BJ (cell line): ENCODE measurements at regions not wholly inside any gene's neighbourhood (a gene's known extent, or its start where the extent isn't known, plus 50 kb on each side); places are given as distances from the start of the nearest gene placed in this dataset.
A peak's percentile ranks its signal among the peaks of the same experiment; 100 is the strongest.

Experiments used
- CTCF ChIA-PET: fragments of 350-600 bp; formaldehyde crosslinking; extraction: SDS; loops from one replicate; lab custom pipeline; 2021; ENCODE audit warnings: antibody characterized with exemption, inconsistent platforms; lab: Yijun Ruan, JAX
- POLR2A ChIA-PET: fragments of 300-600 bp; sonication (Branson Sonifier 250); formaldehyde crosslinking; extraction: SDS; loops from one replicate; lab custom pipeline; 2021; ENCODE audit warnings: antibody characterized with exemption; lab: Charles Lee
- DNase-seq: peaks from one replicate; pipeline ENCODE4 v3.0.0-alpha.2; 2011; ENCODE audit warnings: low read depth
- H3K27me3 ChIP-seq: 2 replicates; pipeline ENCODE4 v1.6.0; 2011; ENCODE audit warnings: low read length; ENCODE audit not compliant: control insufficient read depth, insufficient read depth
- H3K36me3 ChIP-seq: 2 replicates; pipeline ENCODE4 v1.5.1; 2011; ENCODE audit warnings: low read length; ENCODE audit not compliant: control insufficient read depth, insufficient read depth
- H3K4me3 ChIP-seq: 2 replicates; pipeline ENCODE4 v1.5.1; 2011; ENCODE audit warnings: low read depth, mild to moderate bottlenecking, control low read depth, low read length
- TF ChIP-seq, protein P1 (sequence below): IDR thresholded peaks from 2 replicates; pipeline ENCODE4 v1.5.1; 2011; ENCODE audit warnings: low read depth, mild to moderate bottlenecking, control low read depth, inconsistent platforms, low read length, moderate library complexity; ENCODE audit not compliant: insufficient read depth

DNA sequence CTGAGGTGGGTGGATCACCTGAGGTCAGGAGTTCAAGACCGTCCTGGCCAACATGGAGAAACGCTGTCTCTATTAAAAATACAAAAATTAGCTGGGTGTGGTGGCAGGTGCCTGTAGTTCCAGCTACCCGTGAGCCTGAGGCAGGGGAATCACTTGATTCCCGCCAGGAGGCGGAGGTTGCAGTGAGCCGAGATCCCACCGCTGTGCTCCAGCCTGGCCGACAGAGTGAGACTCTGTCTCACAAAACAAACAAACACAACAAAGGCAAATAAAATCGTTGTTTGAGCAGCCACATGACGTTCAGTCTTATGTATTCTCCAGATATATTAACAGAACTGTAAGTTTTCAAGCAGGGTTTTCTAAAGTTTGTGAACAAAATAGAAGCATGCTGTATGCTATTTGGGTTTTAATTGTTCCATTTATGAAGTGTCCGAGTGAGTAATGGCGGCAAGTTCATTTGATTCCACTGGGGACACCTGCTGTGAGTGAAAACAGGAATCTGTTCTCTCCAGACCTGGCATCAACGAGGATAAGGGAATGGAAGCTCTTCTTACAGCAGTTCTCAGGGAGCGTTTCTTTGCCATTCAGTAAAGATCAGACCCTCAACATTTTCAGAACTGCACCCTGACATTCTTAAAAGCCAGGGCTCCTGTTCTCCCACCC lies 122.5 kb upstream of the PITRM1 start:
- TF ChIP-seq, protein P1, sequence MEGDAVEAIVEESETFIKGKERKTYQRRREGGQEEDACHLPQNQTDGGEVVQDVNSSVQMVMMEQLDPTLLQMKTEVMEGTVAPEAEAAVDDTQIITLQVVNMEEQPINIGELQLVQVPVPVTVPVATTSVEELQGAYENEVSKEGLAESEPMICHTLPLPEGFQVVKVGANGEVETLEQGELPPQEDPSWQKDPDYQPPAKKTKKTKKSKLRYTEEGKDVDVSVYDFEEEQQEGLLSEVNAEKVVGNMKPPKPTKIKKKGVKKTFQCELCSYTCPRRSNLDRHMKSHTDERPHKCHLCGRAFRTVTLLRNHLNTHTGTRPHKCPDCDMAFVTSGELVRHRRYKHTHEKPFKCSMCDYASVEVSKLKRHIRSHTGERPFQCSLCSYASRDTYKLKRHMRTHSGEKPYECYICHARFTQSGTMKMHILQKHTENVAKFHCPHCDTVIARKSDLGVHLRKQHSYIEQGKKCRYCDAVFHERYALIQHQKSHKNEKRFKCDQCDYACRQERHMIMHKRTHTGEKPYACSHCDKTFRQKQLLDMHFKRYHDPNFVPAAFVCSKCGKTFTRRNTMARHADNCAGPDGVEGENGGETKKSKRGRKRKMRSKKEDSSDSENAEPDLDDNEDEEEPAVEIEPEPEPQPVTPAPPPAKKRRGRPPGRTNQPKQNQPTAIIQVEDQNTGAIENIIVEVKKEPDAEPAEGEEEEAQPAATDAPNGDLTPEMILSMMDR: no peak
- peaks cover 3% of the 10 kb centered on the region for H3K27me3 ChIP-seq
- DNase-seq: no peak
- H3K36me3 ChIP-seq: no peaks in the 10 kb centered on the region
- no peak overlapping the region for H3K4me3 ChIP-seq
- ChIA-PET POLR2A (no interaction called here), CTCF (no interaction called here)

DNA sequence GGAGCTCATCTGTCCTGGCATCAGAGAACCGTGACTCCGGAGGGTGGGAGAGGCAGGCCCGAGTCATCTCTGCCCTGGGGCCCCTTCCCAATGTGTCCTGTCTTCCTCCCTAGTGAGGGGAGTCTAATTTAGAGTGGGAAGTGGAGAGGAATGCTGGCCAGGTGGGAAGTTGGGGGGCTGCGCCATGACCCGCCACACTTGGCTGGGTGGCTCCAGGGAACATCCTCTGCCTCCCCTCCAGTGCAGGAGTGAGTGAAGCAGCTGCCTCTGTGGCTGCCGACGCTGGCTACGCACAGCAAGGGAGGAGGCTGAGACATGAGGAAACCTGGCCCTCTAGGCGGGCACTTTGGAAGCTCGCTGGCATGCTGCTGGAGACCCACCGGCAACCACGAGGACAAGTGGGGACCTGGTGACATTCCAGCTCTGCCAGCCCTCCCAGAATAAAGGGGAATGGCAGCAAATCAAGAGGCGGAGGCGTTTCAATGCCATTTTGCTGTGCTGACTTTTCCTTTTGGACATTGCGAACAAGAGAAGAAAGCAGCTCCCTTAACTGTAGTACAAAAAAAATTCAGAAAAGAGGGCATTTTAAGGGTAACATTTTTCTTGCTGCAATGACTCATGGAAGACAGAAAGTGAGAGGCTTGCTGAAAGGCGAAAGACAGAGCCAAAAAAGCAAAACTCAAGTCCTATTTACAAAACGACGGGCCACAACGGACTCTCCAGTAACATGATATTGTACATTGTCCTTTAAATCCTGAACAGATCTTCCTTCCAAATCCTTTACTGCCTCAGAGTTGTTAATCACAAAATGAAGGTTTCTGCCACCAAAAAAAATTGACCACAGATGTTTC lies 121.2 kb upstream of the PITRM1 start:
- no peak for DNase-seq

DNA sequence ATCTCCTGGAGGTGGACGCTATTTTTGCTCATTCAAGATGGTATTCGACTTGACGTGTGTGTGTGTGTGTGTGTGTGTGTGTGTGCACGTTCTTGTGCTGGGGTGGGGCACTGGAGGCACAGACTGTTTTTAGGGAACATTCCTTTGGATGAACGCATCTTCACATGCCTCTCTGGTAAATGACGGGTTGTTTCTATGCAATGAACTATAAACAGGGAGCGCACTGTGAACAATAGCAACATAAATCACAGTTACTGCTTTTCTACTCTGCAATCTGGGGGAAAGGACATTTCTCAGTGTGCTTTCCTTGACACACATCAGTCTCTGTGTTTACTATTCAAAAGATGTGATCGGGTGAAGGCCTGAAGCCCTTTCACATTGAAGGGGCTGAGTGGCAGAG lies 120.1 kb upstream of the PITRM1 start:
- DNase-seq: peak; percentile 40
- CTCF ChIA-PET: no interaction called here

More for the DNA sequence above, 121.2 kb upstream of the PITRM1 start:
- CTCF ChIA-PET: interaction anchor here (0.6 kb wide), 1 partner anchor 1115 kb away, joined by 3 read pairs; no protein-coding TSS in a partner anchor
- H3K36me3 ChIP-seq: no peaks in the 10 kb centered on the region
- no peak overlapping the region for H3K4me3 ChIP-seq
- TF ChIP-seq, protein P1: no peak
- H3K27me3 ChIP-seq: peaks cover 3% of the 10 kb centered on the region
- POLR2A ChIA-PET: interaction anchor here (0.6 kb wide), 2 partner anchors 20 to 176 kb away, joined by 3 to 4 read pairs; no protein-coding TSS in a partner anchor

DNA sequence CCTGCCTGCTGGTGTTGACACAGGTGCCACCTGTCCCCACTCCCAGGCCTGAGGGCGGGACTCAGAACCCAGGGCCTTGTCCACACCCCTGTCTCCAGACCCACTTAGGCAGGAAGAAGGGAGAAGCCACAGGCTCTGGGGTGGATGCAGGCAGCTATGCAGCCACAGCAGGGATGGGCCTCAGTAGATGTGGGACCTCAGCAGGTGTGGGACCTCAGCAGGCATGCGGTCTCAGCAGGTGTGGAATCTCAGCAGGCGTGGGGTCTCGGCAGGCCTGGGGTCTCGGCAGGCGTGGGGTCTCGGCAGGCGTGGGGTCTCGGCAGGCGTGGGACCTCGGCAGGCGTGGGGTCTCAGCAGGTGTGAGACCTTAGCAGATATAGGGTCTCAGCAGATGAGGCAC lies 118.0 kb upstream of the PITRM1 start:
- no peak overlapping the region for H3K4me3 ChIP-seq
- ChIA-PET CTCF (interaction anchor here (1.5 kb wide), 1 partner anchor 9 kb away, joined by 3 read pairs; no protein-coding TSS in a partner anchor), POLR2A (no interaction called here)
- H3K27me3 ChIP-seq: peaks cover 3% of the 10 kb centered on the region; the same call in 1 of the 2 replicates
- no peak for DNase-seq
- H3K36me3 ChIP-seq: no peaks in the 10 kb centered on the region
- TF ChIP-seq, protein P1: no peak

More for the DNA sequence above, 120.1 kb upstream of the PITRM1 start:
- Histone ChIP-seq H3K36me3 (no peaks in the 10 kb centered on the region), H3K4me3 (no peak overlapping the region), H3K27me3 (peaks cover 3% of the 10 kb centered on the region)
- TF ChIP-seq, protein P1: no peak
- POLR2A ChIA-PET: no interaction called here
